Right atrium auricular region (tissue), 2 donors: ENCODE measurements at regions not wholly inside any gene's neighbourhood (a gene's known extent, or its start where the extent isn't known, plus 50 kb on each side); places are given as distances from the start of the nearest gene placed in this dataset.

Experiments used
- DNase-seq: peaks from one replicate; pipeline ENCODE4 v3.0.0-alpha.2; 2019; ENCODE audit warnings: low spot score
- H3K27ac ChIP-seq, 2 donors: fragments of 200-600 bp; sonication (generic); 1 replicate in 1 of 2; 2 replicates in 1 of 2; pipeline ENCODE4 v1.5.1; 2016 to 2019
- H3K27me3 ChIP-seq, 2 donors: fragments of 200-600 bp; sonication (generic); one replicate each; pipeline versions ENCODE4 v1.5.1 to v1.6.0; 2017 to 2019
- H3K36me3 ChIP-seq: fragments of 200-600 bp; sonication (generic); one replicate; pipeline ENCODE4 v1.5.1; 2016
- H3K4me1 ChIP-seq, 2 donors: fragments of 200-600 bp; sonication (generic); one replicate each; pipeline versions ENCODE4 v1.5.1 to v1.6.0; 2017 to 2019
- H3K4me3 ChIP-seq, 2 donors: fragments of 200-600 bp; sonication (generic); 1 replicate in 1 of 2; 2 replicates in 1 of 2; pipeline ENCODE4 v1.5.1; 2017 to 2019; ENCODE audit warnings: mild to moderate bottlenecking in 1 of 2, moderate library complexity in 1 of 2
- H3K9me3 ChIP-seq, 2 donors: fragments of 200-600 bp; sonication (generic); one replicate each; pipeline ENCODE4 v1.5.1; 2019
- TF ChIP-seq, protein P1 (sequence below), 2 donors: fragments of 200-600 bp; sonication (generic); IDR thresholded peaks; one replicate each; pipeline ENCODE4 v1.5.1; 2019; ENCODE audit warnings: antibody characterized with exemption in 2 of 2

DNA sequence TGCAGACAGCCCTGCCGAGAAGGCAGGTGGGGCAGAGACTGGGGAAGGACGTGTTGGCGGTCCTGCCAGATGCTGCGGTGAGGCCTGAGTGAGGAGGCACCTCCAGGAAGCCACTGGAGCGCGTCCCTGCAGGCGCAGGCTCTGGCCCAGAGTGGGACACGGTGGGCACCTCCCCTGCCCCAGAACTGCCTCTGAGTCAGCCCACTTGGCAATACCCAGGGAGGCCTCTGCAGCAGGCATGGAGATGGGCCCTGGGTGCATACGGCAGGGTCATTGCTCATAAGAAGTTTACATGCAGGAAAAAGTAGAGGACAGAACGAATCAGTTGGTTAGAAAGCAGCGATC is 195.9 kb downstream of the TFCP2L1 start:
- H3K27ac ChIP-seq = no peak overlapping the region
- H3K27me3 ChIP-seq = no peaks in the 10 kb centered on the region
- no peak overlapping the region for H3K4me3 ChIP-seq
- no peak for DNase-seq
- H3K4me1 ChIP-seq = no peaks in the 10 kb centered on the region
- no peaks in the 10 kb centered on the region for H3K36me3 ChIP-seq
- H3K9me3 ChIP-seq = no peaks in the 10 kb centered on the region
- TF ChIP-seq, protein P1, sequence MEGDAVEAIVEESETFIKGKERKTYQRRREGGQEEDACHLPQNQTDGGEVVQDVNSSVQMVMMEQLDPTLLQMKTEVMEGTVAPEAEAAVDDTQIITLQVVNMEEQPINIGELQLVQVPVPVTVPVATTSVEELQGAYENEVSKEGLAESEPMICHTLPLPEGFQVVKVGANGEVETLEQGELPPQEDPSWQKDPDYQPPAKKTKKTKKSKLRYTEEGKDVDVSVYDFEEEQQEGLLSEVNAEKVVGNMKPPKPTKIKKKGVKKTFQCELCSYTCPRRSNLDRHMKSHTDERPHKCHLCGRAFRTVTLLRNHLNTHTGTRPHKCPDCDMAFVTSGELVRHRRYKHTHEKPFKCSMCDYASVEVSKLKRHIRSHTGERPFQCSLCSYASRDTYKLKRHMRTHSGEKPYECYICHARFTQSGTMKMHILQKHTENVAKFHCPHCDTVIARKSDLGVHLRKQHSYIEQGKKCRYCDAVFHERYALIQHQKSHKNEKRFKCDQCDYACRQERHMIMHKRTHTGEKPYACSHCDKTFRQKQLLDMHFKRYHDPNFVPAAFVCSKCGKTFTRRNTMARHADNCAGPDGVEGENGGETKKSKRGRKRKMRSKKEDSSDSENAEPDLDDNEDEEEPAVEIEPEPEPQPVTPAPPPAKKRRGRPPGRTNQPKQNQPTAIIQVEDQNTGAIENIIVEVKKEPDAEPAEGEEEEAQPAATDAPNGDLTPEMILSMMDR (IDR thresholded peaks at IDR 0.05) = no peak

DNA sequence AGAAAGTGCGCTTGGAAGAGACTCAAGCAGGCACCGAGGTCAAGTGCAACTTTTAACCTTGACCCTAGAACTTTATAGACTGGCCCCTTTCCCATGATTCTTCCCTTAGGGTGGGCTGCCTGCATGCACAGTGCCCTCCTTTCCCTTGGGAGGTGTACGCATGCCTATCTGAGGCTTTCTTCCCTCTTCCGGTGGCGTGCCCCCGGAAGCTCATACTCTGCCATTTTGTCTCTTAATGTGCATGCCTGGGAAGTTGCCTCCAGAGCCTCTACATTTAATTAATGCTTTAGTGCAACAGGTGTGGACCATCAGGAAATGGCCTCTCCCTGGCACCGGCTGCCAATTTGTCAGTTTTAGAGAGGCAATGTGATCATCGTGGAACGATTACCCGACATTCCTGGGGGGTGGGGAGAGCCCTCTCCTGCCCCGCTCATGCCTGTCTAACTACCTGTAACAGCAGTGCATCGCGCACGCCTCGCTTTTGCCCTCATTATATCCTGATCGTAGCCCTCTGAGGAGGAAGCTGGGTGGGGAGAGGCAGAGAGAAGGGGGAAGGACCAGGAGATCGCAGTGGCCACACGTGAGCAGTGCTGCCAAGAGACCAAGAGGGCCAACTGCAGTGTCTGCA is 194.8 kb downstream of the TFCP2L1 start:
- no peak overlapping the region for H3K27ac ChIP-seq
- H3K27me3 ChIP-seq = no peaks in the 10 kb centered on the region
- H3K36me3 ChIP-seq = no peaks in the 10 kb centered on the region
- TF ChIP-seq, protein P1 (IDR thresholded peaks at IDR 0.05) = no peak
- no peaks in the 10 kb centered on the region for H3K9me3 ChIP-seq
- DNase-seq = no peak
- no peak overlapping the region for H3K4me3 ChIP-seq
- no peaks in the 10 kb centered on the region for H3K4me1 ChIP-seq

- H3K27ac ChIP-seq = no peak overlapping the region
- H3K4me1 ChIP-seq = no peaks in the 10 kb centered on the region
- TF ChIP-seq, protein P1 (IDR thresholded peaks at IDR 0.05) = no peak
- H3K4me3 ChIP-seq = no peak overlapping the region
- no peak for DNase-seq
- no peaks in the 10 kb centered on the region for H3K27me3 ChIP-seq
- no peaks in the 10 kb centered on the region for H3K36me3 ChIP-seq
- H3K9me3 ChIP-seq = no peaks in the 10 kb centered on the region
Measured at GRCh38 chr2:121092095-121092494, 192.9 kb downstream of the TFCP2L1 start.

DNA sequence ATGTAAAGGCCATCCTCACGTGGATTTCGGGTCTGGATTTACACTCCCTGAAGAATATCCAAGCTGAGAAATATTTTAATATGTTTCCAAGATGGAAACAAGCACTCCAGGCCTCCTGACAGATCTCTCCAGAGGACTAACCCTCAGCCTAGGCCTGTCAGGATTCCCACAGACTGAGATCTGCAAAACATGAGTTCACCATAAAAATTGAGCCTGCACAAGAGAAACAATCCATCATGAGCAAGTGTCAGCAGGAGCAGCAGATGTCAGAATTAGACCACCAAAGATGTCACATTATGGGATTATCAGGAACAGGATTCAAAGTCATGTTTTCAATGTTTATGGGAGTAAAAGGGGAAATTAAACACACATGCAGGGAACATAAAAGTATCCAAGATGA is 191.3 kb downstream of the TFCP2L1 start:
- no peaks in the 10 kb centered on the region for H3K9me3 ChIP-seq
- H3K27ac ChIP-seq = no peak overlapping the region
- no peak for DNase-seq
- no peaks in the 10 kb centered on the region for H3K4me1 ChIP-seq
- H3K36me3 ChIP-seq = no peaks in the 10 kb centered on the region
- TF ChIP-seq, protein P1 (IDR thresholded peaks at IDR 0.05) = no peak
- H3K4me3 ChIP-seq = no peak overlapping the region
- H3K27me3 ChIP-seq = no peaks in the 10 kb centered on the region

DNA sequence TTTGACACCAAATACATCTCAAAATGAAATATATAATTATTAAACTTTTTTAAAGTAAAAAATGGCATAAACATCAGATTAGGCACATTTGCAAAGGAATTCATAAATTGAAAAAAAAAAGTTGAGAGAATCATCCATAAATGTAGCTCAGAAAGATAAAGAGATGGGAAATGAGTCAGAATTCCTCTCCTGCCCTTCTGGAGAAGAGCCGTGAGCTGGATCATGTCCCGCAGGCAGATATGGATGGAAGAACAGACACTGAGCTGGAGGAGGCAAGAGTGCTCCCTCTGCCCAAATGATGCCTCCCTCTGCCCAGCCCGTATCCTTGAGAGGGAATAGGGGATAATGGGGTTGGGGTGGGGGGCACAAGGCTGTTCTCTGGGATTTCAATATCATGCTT is 190.9 kb downstream of the TFCP2L1 start:
- H3K27me3 ChIP-seq = no peaks in the 10 kb centered on the region
- no peaks in the 10 kb centered on the region for H3K36me3 ChIP-seq
- no peak for DNase-seq
- no peaks in the 10 kb centered on the region for H3K9me3 ChIP-seq
- TF ChIP-seq, protein P1 (IDR thresholded peaks at IDR 0.05) = no peak
- H3K4me1 ChIP-seq = peaks cover 0 to 3% of the 10 kb centered on the region in 2 donors
- no peak overlapping the region for H3K27ac ChIP-seq
- no peak overlapping the region for H3K4me3 ChIP-seq

GRCh38 chr2:121094845-121095244 is 190.2 kb downstream of the TFCP2L1 start:
- TF ChIP-seq, protein P1 (IDR thresholded peaks at IDR 0.05) = no peak
- Histone ChIP-seq H3K4me1 (peaks cover 0 to 10% of the 10 kb centered on the region in 2 donors), H3K9me3 (no peaks in the 10 kb centered on the region), H3K4me3 (no peak overlapping the region), H3K27ac (no peak overlapping the region), H3K27me3 (no peaks in the 10 kb centered on the region), H3K36me3 (no peaks in the 10 kb centered on the region)
- no peak for DNase-seq
